NCI-H1930 (cell line): ENCODE measurements at regions not wholly inside any gene's neighbourhood (a gene's known extent, or its start where the extent isn't known, plus 50 kb on each side); places are given as distances from the start of the nearest gene placed in this dataset.

Experiments used
- DNase-seq, 2 experiments: peaks; one replicate each; lab custom pipeline; 2025; lab: John Stamatoyannopoulos, UW

GRCh38 chr15:94177112-94177511 is 54.2 kb upstream of the MCTP2 start:
- DNase-seq, result no peak

- no peak for DNase-seq
Measured at GRCh38 chr15:94175420-94175819, 55.9 kb upstream of the MCTP2 start.

- DNase-seq, result no peak
Measured at GRCh38 chr15:94174399-94174802, 57.0 kb upstream of the MCTP2 start.

GRCh38 chr15:94168250-94168649 is 63.1 kb upstream of the MCTP2 start:
- no peak for DNase-seq

GRCh38 chr15:94164971-94165370 is 66.4 kb upstream of the MCTP2 start:
- no peak for DNase-seq

- DNase-seq, result peak; percentile 2 to 50
Measured at GRCh38 chr15:94164202-94164807, 67.1 kb upstream of the MCTP2 start.

- no peak for DNase-seq
Measured at GRCh38 chr15:94162939-94163338, 68.4 kb upstream of the MCTP2 start.

GRCh38 chr15:94154255-94154654 is 77.1 kb upstream of the MCTP2 start:
- no peak for DNase-seq

- DNase-seq, result no peak
Measured at GRCh38 chr15:94145046-94145445, 86.3 kb upstream of the MCTP2 start.

GRCh38 chr15:94141802-94142201 is 89.6 kb upstream of the MCTP2 start:
- no peak for DNase-seq

GRCh38 chr15:94135486-94136147 is 95.7 kb upstream of the MCTP2 start:
- no peak for DNase-seq

GRCh38 chr15:94131875-94132274 is 99.5 kb upstream of the MCTP2 start:
- DNase-seq, result no peak

GRCh38 chr15:94130504-94130903 is 100.9 kb upstream of the MCTP2 start:
- no peak for DNase-seq

GRCh38 chr15:94127006-94127405 is 104.4 kb upstream of the MCTP2 start:
- DNase-seq, result no peak

- no peak for DNase-seq
Measured at GRCh38 chr15:94125698-94126097, 105.7 kb upstream of the MCTP2 start.

- DNase-seq, result no peak
Measured at GRCh38 chr15:94125156-94125555, 106.2 kb upstream of the MCTP2 start.

- DNase-seq, result no peak
Measured at GRCh38 chr15:94122516-94122915, 108.8 kb upstream of the MCTP2 start.

GRCh38 chr15:94119923-94120775 is 111.2 kb upstream of the MCTP2 start:
- peak; percentile 34 to 62 for DNase-seq

- no peak for DNase-seq
Measured at GRCh38 chr15:94119298-94119811, 112.0 kb upstream of the MCTP2 start.

- no peak for DNase-seq
Measured at GRCh38 chr15:94110476-94111130, 120.8 kb upstream of the MCTP2 start.

- no peak for DNase-seq
Measured at GRCh38 chr15:94107652-94108051, 123.7 kb upstream of the MCTP2 start.

- DNase-seq, result no peak
Measured at GRCh38 chr15:94105760-94106159, 125.6 kb upstream of the MCTP2 start.
